Fibroblast of lung (primary cell): ENCODE measurements at regions not wholly inside any gene's neighbourhood (a gene's known extent, or its start where the extent isn't known, plus 50 kb on each side); places are given as distances from the start of the nearest gene placed in this dataset.

Source experiments
- EZH2 ChIP-seq: IDR thresholded peaks from 2 replicates; pipeline ENCODE4 v1.5.1; 2012; ENCODE audit warnings: low read length, control low read depth, mild to moderate bottlenecking; ENCODE audit errors: missing control alignments
- TF ChIP-seq, protein P1 (sequence below), 2 donors: IDR thresholded peaks in 1 of 2; conservative IDR thresholded peaks in 1 of 2; 1 replicate in 1 of 2; 2 replicates in 1 of 2; pipeline ENCODE4 v1.5.1; 2011 to 2012; ENCODE audit warnings: low read length in 2 of 2, control low read depth in 1 of 2, inconsistent platforms in 1 of 2, low read depth in 1 of 2, mild to moderate bottlenecking in 1 of 2

DNA sequence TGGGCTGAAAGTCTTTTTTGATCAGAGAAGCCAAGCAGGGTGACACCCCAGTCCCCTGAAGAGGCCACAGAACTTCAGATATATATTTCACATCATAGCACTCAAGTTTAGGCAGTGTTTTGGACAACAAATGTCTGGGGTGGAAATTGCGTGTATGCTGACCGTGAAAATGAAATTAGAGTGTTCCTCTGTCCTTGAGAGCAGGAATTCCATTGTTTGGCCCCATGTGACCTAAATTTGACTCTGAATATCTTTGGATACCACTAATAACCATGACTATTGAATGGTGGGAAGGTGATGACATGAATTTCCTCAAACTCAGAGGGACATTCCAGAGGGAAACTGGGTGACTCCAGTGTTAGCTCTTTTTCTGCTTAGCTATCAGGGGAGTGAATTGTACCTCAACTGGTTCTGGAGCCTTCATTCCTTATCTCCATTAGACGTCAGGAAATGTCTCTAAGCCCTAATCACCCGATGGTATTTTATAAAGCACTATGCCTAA lies 263.5 kb upstream of the RASGRP1 start:
- TF ChIP-seq, protein P1, sequence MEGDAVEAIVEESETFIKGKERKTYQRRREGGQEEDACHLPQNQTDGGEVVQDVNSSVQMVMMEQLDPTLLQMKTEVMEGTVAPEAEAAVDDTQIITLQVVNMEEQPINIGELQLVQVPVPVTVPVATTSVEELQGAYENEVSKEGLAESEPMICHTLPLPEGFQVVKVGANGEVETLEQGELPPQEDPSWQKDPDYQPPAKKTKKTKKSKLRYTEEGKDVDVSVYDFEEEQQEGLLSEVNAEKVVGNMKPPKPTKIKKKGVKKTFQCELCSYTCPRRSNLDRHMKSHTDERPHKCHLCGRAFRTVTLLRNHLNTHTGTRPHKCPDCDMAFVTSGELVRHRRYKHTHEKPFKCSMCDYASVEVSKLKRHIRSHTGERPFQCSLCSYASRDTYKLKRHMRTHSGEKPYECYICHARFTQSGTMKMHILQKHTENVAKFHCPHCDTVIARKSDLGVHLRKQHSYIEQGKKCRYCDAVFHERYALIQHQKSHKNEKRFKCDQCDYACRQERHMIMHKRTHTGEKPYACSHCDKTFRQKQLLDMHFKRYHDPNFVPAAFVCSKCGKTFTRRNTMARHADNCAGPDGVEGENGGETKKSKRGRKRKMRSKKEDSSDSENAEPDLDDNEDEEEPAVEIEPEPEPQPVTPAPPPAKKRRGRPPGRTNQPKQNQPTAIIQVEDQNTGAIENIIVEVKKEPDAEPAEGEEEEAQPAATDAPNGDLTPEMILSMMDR (conservative IDR thresholded peaks at IDR 0.05 in 1 of 2, IDR thresholded peaks at IDR 0.05 in 1 of 2; ENCODE audit: low read depth in 1 of 2, low read length in 2 of 2) = no peak
- TF ChIP-seq EZH2 = no peak
